ENCODE measurements at regions not wholly inside any gene's neighbourhood (a gene's known extent, or its start where the extent isn't known, plus 50 kb on each side); places are given as distances from the start of the nearest gene placed in this dataset.

- POLR2A ChIA-PET = no interaction called here
- no peaks in the 10 kb centered on the region for H4K20me1 ChIP-seq (ENCODE audit: insufficient read depth)
- no peak overlapping the region for H2AFZ ChIP-seq (ENCODE audit: low read depth, low read length, poor library complexity, severe bottlenecking)
- ATAC-seq (no peak), DNase-seq (ENCODE audit: low read depth, low spot score) (no peak)
- RAD21 ChIA-PET (ENCODE audit: low non-redundant PET in 1 of 2, low total read pairs in 2 of 2, uncharacterized antibody in 2 of 2, unreplicated experiment in 2 of 2) = no interaction called here
- no peaks in the 10 kb centered on the region for H3K36me3 ChIP-seq (ENCODE audit: control insufficient read depth in 1 of 2, insufficient read depth in 2 of 2, low read length in 2 of 2)
- no peak overlapping the region for H3K4me3 ChIP-seq (replicated peaks in 1 of 2; ENCODE audit: low read depth in 1 of 2, low read length in 2 of 2)
- no peaks in the 10 kb centered on the region for H3K4me1 ChIP-seq (ENCODE audit: control insufficient read depth in 1 of 2, insufficient read depth in 2 of 2, low read length in 2 of 2)
- no peak overlapping the region for H3K9ac ChIP-seq (ENCODE audit: low read length)
- no peaks in the 10 kb centered on the region for H3K9me2 ChIP-seq (ENCODE audit: insufficient read depth)
- TF ChIP-seq FOSL1 (IDR thresholded peaks at IDR 0.05; ENCODE audit: low read depth) = no peak
- no peak for TF ChIP-seq CTCF (IDR thresholded peaks at IDR 0.05 in 2 of 3, conservative IDR thresholded peaks at IDR 0.05 in 1 of 3; ENCODE audit: borderline replicate concordance in 1 of 3, insufficient read depth in 1 of 3, low read depth in 2 of 3, low read length in 2 of 3)
- TF ChIP-seq SIN3A (IDR thresholded peaks at IDR 0.05; ENCODE audit: low read depth) = no peak
- H3K79me2 ChIP-seq (ENCODE audit: insufficient read depth, low read length) = no peaks in the 10 kb centered on the region
- no peak overlapping the region for H3K27ac ChIP-seq (ENCODE audit: low read depth, low read length)
- peaks cover 15% of the 10 kb centered on the region for H3K27me3 ChIP-seq (ENCODE audit: insufficient read depth, low read length)
- CTCF ChIA-PET = no interaction called here
- intact Hi-C loops (cut with micrococcal nuclease) = no loop called here
- no peak overlapping the region for H3K4me2 ChIP-seq (ENCODE audit: low read length)
- no TSS peak for BruUV-seq (replicated peaks)
- no peaks in the 10 kb centered on the region for H3K9me3 ChIP-seq (ENCODE audit: control insufficient read depth in 1 of 2, insufficient read depth in 1 of 2, low read depth in 1 of 2, low read length in 2 of 2)
Measured at GRCh38 chr6:98572579-98572978, 261.8 kb upstream of the POU3F2 start.

- POLR2A ChIA-PET = no interaction called here
Measured at GRCh38 chr6:98574984-98575383, 259.4 kb upstream of the POU3F2 start.

More at GRCh38 chr6:98574984-98575383, 259.4 kb upstream of the POU3F2 start:
- H2AFZ ChIP-seq (ENCODE audit: low read depth, low read length, poor library complexity, severe bottlenecking) = no peak overlapping the region
- H3K27me3 ChIP-seq (ENCODE audit: insufficient read depth, low read length) = peaks cover 32% of the 10 kb centered on the region
- no peaks in the 10 kb centered on the region for H3K4me1 ChIP-seq (ENCODE audit: control insufficient read depth in 1 of 2, insufficient read depth in 2 of 2, low read length in 2 of 2)
- H3K4me3 ChIP-seq (replicated peaks in 1 of 2; ENCODE audit: low read depth in 1 of 2, low read length in 2 of 2) = no peak overlapping the region
- ChIA-PET CTCF (no interaction called here), RAD21 (ENCODE audit: low non-redundant PET in 1 of 2, low total read pairs in 2 of 2, uncharacterized antibody in 2 of 2, unreplicated experiment in 2 of 2) (no interaction called here)
- ATAC-seq = no peak
- TF ChIP-seq RAD21 (IDR thresholded peaks at IDR 0.05; ENCODE audit: low read depth) (no peak), SP1 (IDR thresholded peaks at IDR 0.05; ENCODE audit: low read depth) (no peak), ZFX (IDR thresholded peaks at IDR 0.05) (no peak), ATF3 (IDR thresholded peaks at IDR 0.05) (no peak), EGR1 (IDR thresholded peaks at IDR 0.05; ENCODE audit: low read depth) (no peak), EZH2 (IDR thresholded peaks at IDR 0.05) (no peak), EZH2phosphoT487 (IDR thresholded peaks at IDR 0.05; ENCODE audit: borderline replicate concordance) (no peak), CBX3 (IDR thresholded peaks at IDR 0.05; ENCODE audit: low read depth) (no peak)
- H3K9me2 ChIP-seq (ENCODE audit: insufficient read depth) = no peaks in the 10 kb centered on the region
- BruUV-seq (replicated peaks) = no TSS peak
- no peak overlapping the region for H3K9ac ChIP-seq (ENCODE audit: low read length)
- DNase-seq (ENCODE audit: low read depth, low spot score) = no peak
- no peak overlapping the region for H3K4me2 ChIP-seq (ENCODE audit: low read length)
- H3K79me2 ChIP-seq (ENCODE audit: insufficient read depth, low read length) = no peaks in the 10 kb centered on the region
- H4K20me1 ChIP-seq (ENCODE audit: insufficient read depth) = no peaks in the 10 kb centered on the region
- no peaks in the 10 kb centered on the region for H3K36me3 ChIP-seq (ENCODE audit: control insufficient read depth in 1 of 2, insufficient read depth in 2 of 2, low read length in 2 of 2)
- no peak overlapping the region for H3K27ac ChIP-seq (ENCODE audit: low read depth, low read length)
- no peaks in the 10 kb centered on the region for H3K9me3 ChIP-seq (ENCODE audit: control insufficient read depth in 1 of 2, insufficient read depth in 1 of 2, low read depth in 1 of 2, low read length in 2 of 2)
- intact Hi-C loops (cut with micrococcal nuclease) = no loop called here

Measured in HCT116 (cell line).